ENCODE measurements at regions not wholly inside any gene's neighbourhood (a gene's known extent, or its start where the extent isn't known, plus 50 kb on each side); places are given as distances from the start of the nearest gene placed in this dataset.
"Not testable (repeated sequence)": the region's sequence is repeated elsewhere in the genome, so short reads cannot be mapped to it uniquely, and the experiment has no call there.

DNA sequence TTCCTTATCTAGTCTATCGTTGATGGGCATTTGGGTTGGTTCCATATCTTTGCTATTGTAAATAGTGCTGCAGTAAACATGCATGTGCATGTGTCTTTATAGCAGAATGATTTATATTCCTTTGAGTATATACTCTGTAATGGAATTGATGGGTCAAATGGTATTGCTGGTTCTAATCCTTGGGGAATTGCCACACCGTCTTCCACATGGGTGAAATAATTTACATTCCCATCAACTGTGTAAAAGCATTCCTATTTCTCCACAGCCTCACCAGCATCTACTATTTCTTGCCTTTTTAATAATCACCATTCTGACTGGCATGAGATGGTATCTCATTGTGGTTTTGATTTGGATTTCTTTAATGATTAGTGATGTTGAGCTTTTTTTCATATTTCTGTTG, 430.5 kb upstream of the TMPRSS15 start:
- DNase-seq: not testable (repeated sequence)

DNA sequence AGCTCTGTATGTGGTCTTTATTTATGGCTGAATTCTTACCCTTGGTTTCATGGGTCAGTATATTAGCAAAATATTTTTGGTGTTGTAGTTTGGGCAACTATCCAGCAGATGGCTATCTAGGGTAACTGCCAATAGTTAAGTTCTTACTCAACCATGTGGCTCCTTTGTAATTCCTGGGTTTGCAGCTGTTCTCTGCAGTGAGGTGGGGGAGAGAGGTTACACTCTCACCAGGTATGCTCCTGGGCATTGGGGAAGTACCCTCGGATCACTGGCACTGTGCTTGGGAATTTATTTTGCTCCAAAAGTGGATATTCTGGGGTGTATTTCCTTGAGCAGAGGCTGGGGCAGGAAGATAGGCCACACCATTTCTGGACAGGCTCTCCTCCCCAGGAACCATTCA, 436.7 kb upstream of the TMPRSS15 start:
- no peak for DNase-seq

DNA sequence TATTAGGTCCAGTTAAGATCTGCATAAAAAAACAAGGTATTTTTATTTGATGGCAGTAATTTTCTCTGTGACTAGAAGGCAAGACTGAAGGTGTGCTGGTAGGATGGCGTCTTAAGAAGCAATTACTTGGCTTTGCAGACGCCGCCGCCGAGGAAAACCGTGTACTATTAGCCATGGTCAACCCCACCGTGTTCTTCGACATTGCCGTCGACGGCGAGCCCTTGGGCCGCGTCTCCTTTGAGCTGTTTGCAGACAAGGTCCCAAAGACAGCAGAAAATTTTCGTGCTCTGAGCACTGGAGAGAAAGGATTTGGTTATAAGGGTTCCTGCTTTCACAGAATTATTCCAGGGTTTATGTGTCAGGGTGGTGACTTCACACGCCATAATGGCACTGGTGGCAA, 454.0 kb upstream of the TMPRSS15 start:
- DNase-seq: not testable (repeated sequence)

DNA sequence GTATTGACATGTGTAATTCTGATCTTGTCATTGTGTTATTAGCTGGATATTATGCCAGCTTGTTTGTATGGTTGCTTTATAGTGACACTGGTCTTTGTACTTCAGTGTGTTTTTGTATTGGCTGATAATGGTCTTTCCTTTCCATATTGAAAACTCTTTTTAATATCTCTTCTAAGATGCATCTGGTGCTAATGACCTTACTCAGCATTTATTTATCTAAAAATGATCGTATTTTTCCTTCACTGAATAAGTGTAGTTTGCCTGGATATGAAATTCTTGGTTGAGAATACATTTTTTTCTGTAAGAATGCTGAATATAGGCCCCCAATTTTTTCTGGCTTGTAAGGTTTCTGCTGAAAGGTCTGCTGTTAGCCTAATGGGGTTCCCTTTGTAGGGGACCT, 465.5 kb upstream of the TMPRSS15 start:
- no peak for DNase-seq

DNA sequence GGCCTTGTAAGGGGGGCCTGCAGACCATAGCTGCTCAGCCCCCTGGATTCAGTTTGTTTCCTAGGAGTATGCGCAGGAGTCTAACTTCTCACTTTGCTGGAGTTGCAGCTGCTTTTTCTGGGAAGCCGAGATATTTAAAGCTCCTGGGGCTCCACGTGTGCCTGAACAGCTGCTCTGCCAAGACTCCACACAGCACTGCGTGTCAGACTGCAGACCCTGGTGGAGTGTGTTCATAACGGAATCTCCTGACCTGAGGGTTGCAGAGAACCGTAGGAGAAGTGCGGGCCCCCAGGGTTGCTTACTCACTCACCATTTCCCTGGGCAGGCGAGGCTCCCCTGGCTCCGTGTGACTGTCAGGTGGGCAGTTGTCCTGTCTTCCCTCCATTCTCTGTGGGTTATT, 474.3 kb upstream of the TMPRSS15 start:
- no peak for DNase-seq

DNA sequence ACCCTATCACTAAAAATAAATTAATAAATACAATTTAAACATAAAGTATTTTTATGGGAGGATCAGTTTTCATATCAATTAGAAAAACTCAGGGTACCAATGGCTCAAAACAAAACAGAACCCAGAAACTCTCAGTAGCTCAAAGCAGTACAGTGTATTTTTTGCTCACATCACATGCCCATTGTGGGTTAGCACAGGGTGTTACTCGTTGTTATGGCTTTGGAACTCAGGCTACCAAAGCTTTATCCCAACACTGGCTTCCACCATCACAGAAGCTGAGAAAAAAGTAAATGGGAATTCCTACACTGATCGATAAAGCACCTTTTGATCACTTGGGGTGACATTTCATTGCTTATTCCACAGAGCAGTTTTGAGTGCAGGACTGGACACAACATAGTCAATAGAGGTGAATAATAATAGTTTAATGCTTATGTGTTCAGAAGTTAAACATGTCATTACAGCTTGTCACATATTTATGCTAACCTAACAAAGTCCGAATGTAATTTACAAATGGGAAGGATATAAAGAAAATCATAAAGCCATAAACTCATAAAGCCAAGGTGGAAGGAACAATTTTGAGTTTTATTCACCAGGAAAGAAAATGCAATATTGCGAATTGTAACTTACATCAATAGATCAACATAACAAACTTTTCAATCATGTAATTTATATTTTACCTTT, 484.5 kb upstream of the TMPRSS15 start:
- DNase-seq: no peak

DNA sequence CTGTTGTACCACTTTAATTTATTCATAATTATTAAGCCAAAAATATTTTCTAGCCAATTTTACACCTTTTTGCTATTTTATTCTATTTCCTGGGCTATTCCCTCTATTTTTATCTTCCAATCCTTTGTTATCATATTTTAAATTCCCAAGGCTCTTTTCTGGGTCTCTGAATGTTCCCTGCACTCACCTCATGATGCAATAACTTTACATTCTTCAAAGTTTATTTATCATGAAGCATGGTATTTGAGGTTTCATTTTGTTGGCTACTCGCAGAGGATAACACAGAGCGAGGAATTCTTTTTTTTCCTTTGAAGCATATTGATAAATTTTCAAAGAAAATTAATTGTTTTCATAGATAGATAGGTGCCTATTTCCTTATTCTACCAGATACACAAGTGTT, 489.8 kb upstream of the TMPRSS15 start:
- no peak for DNase-seq

DNA sequence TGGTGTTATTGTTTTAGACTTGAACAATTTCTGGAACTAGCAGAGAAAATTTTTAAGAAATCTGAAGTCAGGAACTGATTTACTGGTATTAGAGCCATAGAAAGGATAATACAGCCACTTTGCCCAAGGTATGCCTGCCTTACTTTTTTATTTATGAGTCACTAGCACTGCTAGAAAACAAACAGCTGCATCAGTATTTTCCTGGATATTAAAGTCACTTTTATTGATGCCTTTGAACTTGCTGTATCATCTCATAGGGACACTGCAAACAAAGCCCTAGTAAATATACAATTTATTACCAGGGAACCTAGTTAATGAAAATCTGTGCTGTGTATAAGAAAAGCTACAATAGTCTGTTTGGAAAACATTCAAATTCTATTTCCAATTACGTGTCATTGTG, 490.8 kb upstream of the TMPRSS15 start:
- no peak for DNase-seq

DNA sequence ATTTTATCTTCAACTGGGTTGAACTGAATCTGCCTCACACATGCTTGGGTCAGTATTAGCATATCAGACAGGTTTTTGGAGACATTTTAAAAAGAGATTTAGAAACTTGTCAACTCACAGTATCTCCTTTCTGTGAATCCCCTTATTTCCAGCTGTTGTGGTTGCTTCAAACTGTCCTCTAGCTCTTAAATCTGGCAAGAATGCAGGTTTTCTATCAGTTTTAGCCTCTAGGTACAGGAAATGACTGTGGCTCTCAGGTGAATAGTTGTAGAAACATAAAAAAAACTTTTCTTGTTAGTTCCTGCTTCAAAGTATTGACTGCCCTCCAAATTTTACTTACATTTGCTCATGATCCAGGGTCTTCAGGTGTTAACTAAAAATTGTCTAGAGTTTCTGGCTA, 495.7 kb upstream of the TMPRSS15 start:
- no peak for DNase-seq

DNA sequence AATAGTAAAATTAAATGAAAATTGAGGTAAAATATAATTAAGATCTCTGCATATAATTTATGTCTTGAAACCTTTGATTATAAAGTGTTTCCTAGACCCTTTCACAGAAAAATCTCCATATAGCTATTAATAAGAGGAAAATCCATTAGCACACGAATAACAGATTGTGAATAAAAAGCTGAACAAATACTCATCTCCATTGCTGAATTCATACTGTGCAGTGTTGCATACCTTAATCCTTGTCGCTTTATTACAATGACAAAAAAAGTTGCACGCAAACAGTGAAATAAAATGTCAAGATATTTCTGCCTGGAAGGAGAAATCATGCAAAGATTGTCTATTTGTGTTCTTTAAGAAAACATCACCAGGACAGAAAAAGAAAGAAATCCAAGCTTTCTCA, 499.1 kb upstream of the TMPRSS15 start:
- no peak for DNase-seq

DNA sequence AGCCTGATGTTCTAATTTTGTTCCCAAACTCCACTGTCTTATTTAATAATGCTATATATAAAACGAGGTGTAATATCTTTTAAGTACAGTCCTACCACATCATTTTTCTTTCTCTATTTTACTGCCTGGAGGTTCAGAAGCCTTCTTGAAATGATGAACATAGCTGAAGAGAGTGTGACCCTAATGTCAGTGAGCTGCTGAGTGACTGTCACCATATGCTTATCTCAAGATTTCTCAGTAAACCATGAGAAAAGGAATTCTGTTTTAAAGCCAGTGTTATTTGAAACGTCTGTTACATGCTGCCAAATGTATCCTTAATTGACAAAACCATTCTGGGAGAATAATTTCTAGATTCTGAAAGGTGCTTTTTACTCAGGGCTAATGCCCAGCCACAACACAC, 503.5 kb upstream of the TMPRSS15 start:
- DNase-seq: no peak

DNA sequence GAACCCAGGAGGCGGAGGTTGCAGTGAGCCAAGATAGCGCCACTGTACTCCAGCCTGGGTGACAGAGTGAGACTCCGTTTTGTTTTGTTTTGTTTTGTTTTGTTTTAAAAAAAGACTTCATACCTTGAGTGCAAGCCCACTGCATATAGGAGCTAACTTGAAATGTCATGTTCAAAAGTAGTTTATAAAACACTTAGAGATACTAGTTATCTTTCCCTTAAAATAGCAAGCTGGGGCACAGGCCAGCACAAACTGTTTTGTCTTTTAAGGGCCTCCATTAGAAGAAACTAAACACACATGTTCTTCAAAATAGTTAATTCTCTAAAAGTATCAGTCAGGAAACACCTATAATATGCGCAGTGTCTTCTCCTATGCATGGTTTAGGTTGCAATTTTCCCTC, 505.1 kb upstream of the TMPRSS15 start:
- DNase-seq: no peak

DNA sequence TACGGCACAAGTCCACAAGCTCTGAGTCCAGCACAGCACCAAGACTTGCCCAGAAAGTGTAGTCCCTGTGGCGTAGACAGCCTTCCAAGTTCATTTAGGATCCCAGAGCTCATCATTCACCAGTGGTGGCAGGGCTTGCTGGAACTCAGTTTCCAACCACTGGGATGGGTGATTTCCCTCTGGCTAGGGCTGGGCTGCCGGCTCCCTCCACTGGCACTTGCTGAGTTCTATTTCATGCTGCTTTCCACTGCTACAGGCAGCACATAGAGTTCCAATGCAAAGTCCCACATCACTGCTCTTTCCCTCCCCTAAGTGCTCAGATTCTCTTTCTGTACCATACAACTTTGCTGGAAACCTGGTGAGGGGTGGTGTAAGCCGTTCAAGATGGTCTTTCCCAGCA, 510.3 kb upstream of the TMPRSS15 start:
- DNase-seq: no peak

DNA sequence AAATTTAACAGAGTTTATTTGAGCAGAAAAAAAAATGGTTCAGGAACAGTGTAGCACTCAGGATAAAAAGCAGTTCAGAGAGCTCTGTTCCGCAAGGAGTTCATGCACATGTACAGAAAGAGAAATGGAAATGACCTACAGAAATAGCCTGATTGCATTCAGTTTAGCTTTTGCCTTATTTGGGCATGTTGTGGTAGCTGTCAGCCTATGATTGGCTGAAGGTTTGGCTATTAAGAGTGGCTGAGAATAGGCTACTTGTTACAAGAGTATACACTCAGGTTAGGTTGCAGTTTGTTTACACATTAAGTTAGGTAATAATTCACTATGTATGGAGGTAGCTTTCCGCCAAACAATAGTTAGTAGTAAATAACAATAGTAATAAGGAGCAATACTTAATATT, 511.0 kb upstream of the TMPRSS15 start:
- no peak for DNase-seq

DNA sequence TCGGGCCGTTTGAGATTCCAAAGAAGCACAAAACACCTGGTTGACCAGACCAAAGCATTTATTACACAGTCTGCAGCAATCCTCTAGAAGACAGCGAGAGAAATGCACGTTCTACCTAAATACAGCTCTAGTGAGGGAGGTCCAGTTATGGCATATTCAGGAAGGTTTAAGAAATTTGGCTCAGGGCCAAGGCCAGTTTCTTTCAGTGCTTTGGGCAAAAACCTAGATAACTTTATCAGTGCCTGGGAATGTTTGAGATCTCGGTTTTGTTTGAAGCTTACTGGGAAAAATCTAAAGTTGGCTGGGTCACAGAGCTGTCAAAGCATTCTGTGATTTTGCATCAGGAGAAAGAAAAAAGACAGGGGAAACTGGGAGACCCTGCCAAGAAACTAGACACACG, 514.0 kb upstream of the TMPRSS15 start:
- DNase-seq: no peak

DNA sequence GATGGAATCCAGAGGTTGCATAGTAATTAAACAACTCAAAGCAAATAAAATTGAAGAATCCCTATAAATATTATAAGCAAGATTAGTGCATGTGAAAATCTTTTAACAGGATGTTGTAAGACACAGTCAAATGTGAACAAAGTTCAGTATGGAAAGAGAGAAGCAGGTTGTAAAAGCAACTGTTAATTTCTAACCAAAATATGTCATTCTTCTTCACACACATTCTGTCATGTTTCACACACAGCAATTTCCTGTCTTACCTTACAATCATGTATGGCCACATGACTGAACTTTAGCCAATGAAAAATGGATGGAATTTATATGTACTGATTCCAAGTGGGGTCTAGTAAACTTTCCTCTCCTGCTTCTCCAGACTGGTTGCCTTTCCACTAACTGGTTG, 527.7 kb upstream of the TMPRSS15 start:
- no peak for DNase-seq

DNA sequence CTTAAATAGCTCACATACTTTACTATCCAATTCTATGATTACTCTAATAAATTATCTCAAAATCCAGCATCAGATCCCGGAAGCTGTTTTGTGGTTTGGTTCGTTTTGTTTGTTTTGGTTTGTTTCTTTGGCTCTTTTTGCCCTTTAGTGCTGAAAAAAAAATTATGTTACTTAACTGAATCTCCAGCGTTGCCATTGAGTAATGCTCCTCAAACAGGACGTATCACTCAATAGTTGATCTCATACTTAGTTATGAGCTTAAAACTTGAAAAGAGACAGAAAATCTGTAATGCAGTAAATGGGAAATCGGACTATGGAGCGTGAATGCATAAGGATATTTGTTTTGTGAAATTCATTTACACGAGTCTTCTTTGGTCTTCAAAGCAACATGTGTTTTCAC, 533.8 kb upstream of the TMPRSS15 start:
- DNase-seq: no peak

DNA sequence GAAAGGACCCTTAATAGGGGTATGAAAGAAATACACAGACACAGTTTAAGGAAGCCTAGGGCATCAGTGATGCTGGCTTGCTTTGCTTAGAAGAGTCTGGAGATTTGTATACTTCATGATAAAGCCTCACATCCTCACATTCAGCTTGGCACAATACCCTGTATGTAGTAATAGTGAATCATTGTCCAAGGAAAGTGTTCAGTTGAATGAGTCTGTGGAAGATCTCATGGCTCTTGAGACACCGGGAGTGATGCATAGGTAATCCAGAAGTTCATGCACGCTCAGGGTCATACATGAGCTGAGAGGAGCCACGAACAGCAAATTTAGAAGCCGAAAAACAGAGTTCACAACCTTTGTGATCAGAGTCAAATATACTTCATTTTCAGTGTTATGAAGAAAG, 537.2 kb upstream of the TMPRSS15 start:
- DNase-seq: no peak

DNA sequence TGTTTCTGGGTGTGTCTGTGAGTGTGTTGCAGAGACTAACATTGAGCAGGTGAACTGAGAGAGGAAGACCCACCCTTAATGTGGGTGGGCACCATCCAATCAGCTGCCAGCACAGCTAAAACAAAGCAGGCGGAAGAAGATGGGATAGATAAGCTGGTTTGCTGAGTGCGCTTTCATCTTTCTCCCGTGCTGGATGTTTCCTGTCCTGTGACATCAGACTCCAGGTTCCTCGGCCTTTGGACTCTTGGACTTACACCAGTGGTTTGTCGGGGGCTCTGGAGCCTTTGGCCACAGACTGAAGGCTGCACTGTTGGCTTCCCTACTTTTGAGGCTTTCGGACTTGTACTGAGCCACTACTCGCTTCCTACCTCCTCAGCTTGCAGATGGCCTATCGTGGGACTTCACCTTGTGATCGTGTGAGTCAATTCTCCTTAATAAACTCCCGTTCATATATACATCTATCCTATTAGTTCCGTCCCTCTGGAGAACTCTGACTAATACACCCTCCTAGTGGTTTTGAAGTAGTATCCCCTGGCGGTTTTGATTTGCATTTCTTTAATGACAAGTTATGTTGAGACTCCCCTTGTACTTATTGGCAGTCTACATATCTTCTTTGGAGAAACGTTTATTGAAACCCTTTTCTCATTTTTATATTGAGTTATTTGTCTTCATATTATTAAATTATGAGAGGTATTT, 546.6 kb upstream of the TMPRSS15 start:
- DNase-seq: no peak

DNA sequence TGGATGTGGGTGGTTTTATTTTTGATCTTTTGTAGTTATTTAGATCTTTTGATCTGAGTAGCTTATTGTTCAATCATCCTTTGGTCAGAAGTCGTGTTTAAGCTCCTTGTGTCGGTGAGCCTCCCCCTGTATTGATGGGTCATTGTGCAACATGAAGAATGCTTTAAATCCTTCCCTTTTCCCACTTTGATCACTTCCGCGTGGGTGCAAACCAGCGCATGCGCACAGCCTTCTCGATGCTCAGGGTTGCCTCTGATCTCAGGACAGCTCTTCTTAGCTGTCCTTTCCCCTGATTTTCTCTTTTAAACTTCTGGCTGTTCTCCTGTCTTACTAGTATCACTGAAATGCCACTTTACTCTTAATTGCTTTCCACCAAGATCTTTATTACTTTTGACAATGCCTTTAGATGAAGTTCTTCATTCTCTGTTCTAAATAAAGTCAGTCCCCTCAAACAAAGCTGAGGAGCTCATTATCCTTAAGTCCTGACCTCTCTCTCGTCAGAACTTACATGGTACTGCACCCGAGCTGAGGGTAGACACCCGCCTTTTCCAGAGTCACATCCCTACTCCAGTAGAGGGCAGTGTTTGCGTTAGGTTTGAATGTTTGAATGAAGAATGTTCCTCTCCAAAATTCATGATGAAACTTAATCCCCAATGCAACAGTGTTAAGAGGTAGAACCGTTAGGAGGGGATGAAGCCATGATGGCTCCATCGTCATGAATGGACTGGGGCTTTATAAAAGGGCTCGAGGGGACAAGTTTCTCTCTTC, 547.9 kb upstream of the TMPRSS15 start:
- no peak for DNase-seq

DNA sequence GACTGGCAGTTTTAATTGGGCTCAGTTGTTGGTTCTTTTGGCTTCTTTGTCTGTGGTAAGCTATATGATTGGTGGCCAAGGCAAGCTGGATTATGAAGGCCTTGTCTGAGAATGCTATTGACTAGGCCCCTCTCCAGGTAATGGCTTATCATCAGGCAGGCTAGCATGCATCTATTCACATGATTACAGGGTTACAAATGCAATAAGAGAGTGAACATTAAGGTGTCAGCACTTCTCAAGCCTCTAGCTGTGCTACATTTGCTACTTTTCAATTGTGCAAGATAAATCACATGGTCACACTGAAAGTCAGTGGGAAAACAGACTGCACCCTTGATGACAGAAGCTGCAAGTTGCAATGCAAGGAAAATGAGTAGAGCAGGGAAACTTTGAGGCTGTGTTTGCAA, 550.9 kb upstream of the TMPRSS15 start:
- DNase-seq: no peak

DNA sequence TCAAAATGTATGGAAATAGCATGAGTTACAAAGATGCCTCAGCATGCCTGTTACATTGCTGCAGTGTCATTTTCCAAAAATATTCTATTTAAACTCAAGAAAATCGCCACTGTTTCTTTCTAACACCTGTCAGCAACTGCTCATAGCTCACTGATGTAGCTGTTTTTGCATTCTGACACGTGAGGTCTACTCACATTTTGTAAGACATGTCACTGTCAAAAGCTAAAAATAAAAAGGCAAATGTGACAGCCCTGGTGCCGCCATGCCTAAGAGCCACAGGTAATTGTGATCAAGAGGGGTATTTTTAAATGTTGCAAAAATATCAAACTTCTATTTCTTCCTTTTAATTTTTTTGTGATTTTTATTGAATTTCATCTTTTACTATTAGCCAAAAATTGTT, 556.2 kb upstream of the TMPRSS15 start:
- DNase-seq: no peak

DNA sequence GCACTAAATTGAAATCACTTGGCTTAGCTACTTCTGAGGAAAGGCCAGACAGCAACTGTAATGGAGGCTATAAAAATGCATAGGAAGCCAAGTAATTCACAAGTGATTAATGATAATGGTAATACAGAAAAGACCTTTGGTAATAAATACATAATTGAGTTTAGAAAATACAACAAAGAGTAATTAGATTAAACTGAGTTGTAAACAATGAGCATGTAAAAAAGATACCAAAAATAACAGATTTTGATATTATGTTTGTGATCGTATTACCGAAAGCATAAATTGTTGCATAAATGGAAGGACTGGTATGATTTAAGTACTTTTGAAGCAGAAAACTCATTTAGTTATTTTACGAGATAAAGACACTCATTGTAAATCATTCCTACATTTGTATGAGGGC, 556.7 kb upstream of the TMPRSS15 start:
- no peak for DNase-seq

DNA sequence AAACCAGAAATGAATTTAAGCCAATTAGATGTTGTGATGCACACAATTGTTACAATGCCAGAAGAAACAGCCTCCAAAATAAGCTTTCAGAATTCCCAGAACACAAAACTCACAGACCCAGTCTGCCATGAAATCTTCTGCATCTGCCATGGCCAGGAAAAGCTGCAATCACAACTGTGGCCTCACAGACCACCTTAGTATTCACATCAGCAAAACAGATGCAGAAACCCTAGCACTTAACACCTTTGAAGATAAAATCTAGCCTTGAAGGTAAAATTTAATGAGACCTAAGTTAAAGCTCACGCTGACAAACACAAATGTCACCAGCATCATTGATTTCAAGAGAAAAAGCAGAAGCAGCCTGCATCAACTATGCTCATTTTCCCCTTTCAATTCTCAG, 566.8 kb upstream of the TMPRSS15 start:
- DNase-seq: no peak
